HG03045 (cell line): ENCODE measurements at regions not wholly inside any gene's neighbourhood (a gene's known extent, or its start where the extent isn't known, plus 50 kb on each side); places are given as distances from the start of the nearest gene placed in this dataset.
"Not testable (repeated sequence)": the region's sequence is repeated elsewhere in the genome, so short reads cannot be mapped to it uniquely, and the experiment has no call there.

ENCODE experiments used
- ATAC-seq: cut with Tn5 transposase; IDR thresholded peaks from one replicate; pipeline ENCODE4 v1.9.1; 2021; ENCODE audit warnings: mild to moderate bottlenecking, moderate library complexity; ENCODE audit not compliant: unreplicated experiment

DNA sequence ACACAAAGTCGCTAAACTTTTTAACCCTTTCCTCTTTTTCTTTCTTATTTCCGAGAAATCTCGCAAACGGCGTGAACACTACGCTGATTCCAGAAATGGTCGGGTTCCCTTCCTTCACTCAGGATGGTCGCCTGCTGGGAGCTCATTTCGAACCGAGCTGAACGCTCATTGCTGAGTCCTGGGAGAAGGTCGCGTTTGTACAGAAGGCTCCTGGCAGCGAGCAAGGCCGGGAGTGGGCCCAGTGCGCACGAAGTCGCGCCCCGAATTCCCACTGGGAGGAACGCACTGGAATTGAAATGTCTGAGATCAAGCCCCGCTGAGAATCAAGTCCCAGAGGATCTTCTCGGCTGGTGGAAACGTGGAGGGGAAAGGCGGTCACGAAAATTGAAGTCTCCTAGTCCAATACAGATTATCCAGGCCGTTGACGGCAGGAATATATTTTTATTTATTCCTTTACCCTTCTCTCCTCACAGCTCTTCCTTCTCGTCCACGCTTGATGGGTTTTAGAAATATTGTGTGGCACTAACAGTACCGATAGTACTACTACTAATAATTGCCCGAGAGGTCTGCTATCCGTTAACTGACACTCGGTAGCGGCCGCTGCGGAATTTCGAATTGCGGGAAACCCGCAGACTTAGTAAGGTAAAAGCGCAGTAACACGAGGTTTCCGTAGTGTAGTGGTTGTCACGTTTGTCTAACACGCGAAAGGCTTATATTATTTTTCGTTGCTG, 207.2 kb upstream of the ZNF184 start:
- no peak for ATAC-seq

DNA sequence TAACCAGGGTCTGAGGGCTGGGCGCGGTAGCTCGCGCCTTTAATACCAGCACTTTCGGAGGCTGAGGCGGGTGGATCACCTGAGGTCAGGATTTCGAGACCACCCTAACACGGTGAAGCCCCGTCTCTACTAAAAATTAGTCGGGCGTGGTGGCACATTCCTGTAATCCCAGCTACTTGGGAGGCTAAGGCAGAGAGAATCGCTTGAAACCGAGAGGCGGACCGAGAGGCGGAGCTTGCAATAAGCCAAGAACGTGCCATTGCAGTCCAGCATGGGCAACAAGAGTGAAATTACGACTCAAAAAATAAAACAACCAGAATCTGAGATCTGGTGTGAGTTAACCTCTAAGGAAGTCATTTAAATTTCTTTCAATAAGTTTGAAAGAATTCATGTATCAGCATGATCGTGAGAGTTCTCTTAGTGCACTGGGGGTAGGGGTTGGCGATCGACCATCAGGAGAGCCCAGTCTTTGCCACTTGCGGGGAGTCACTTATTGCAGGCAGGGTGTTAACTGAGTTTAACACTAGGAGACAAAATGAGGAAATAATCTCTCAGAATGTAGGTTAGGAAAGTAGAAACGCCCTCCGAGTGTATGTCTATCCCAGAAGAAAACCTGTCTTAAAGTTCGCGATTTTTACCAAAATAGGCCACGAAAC, 206.5 kb upstream of the ZNF184 start:
- no peak for ATAC-seq

DNA sequence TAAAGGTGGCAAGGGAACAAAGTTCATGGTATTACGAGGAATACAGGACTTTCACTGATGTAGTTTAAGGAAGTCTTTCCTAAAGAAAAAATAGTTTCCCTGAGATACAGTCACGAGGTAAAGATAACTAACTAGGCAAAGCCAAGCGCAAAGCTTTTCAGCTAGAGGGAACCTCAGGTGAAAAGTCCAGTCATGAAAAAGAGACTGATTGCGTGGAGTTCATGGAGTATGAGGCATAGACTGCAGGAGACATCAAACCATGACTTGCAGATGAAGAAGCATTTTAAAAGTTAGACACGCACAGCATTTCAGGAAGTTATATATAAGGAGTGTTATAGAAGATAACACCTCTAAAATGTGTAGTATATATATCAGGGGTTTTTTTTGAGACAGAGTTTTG, 205.6 kb upstream of the ZNF184 start:
- no peak for ATAC-seq

DNA sequence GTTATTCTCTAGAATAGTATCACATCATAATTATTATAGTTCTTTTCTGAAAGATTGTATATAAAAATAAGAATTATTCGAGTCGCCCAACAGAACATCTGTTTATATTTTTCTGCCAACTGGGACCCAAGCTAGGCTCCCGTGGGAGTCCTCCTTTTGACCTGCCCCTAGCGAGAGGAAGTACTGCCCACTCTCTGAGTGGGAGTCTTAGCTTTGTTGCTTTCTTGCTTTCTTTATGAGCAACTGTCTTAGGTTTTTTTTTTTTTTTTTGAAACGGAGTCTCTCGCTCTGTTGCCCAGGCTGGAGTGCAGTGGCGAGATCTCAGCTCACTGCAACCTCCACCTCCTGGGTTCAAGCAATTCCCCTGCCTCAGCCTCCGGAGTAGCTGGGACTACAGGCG, 202.0 kb upstream of the ZNF184 start:
- ATAC-seq = no peak

DNA sequence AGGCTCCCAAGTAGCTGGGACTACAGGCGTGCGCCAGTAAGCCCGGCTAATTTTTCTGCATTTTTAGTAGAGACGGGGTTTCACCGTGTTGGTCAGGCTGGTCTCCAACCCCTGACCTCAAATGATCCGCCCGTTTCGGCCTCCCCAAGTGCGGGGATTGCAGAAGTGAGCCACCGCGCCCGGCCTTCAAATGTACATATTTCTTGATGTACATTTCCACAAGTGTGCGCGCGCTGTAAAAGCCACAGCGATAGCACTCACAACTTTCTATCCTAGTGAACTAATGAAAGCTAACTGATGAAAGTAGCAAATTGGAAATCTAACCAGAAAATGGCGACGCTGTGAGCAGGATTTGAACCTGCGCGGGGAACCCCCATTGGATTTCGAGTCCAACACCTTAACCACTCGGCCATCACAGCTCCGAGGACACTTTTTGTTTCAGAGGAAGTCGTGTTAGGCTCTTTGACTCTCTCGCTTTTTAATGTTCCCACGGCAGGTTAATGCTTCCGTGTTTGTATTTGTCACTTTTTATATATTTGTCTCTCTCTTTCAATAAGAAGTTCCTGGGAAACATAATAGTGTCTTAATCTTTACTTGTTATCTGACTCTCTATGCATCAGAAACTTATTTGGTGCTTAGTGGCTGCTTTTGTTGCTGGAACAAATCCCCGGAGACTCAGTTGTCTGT, 199.4 kb upstream of the ZNF184 start:
- ATAC-seq = no peak

DNA sequence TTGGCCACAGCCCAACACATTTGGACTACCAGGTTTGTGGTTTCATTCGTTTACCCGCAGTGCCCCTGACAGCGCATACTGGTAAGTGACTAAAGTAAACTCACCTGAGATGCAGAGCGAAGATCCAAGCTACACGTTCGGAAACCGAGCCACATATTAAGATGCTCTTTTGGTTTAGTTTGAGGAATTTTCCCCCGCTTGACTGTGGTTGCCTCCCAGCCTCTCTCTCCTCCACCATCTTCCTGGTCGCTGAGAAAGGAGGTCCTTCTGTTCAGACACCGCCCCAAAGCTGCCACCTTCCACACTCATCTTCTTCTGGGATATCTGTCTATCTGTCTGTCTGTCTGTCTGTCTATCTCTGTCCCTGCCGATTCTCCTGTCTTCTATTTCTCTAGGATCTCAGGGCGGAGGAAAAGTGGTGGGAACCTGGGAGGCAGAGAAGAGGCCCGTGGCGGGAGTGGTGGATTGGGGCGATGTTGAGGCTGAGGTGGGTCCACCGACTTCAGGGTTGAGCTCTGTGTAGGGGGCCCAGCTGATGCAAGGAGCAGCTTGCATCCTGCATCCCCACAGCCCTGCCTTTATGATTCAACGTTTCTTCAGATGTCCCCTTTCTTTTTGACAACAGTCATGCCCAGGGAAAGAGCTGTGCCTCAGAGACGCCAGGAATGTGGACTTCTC, 196.9 kb upstream of the ZNF184 start:
- ATAC-seq = no peak

DNA sequence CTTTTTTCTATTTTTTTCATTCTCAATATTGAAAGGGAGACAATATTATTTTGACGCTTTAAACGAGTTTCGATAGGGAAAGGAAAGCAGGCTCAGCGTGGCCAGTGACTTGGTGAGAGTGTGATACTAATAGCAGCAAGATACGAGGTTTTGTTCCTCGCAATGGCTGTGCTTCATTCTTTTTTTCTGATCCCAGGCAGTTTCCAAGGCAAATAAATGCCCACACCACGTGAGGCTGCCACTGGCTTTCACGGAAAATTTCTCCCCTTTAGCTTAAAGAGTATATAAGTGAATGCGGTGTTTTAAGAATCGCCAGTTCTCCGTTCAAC, 196.4 kb upstream of the ZNF184 start:
- ATAC-seq = no peak

DNA sequence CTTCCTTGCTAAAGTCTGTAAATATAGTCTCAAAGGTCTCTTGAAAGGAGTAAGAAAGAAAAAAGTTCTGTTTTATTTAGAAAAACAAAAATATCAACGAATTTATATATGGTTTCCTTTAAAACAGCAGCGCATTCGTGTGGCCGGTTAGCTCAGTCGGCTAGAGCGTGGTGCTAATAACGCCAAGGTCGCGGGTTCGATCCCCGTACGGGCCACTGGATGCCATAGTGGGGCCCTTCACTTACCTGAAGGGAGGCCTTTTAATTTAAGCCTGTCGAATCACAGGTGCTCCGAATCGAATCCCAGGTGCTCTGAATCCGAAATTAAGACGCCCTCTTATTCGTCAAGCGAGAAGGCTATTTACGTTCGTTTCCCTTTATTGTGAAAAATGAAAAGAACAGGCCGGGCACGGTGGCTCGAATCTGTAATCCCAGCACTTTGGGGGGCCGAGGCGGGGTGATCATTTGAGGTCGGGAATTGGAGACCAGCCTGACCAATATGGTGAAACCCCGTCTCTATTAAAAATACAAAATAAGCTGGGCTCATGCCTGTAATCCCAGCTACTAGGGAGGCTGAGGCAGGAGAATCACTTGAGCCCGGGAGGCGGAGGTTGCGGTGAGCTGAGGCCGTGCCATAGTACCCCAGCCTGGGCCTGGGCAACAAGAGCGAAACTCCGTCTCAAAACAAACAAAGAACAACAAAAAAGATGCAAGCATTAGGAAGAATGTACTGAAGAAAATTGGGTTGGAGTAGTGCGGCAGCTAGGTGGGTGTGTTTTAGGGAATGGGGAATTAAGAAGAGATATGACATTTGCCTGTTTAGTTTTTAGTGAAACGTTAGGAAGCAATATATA, 195.8 kb upstream of the ZNF184 start:
- ATAC-seq = no peak

DNA sequence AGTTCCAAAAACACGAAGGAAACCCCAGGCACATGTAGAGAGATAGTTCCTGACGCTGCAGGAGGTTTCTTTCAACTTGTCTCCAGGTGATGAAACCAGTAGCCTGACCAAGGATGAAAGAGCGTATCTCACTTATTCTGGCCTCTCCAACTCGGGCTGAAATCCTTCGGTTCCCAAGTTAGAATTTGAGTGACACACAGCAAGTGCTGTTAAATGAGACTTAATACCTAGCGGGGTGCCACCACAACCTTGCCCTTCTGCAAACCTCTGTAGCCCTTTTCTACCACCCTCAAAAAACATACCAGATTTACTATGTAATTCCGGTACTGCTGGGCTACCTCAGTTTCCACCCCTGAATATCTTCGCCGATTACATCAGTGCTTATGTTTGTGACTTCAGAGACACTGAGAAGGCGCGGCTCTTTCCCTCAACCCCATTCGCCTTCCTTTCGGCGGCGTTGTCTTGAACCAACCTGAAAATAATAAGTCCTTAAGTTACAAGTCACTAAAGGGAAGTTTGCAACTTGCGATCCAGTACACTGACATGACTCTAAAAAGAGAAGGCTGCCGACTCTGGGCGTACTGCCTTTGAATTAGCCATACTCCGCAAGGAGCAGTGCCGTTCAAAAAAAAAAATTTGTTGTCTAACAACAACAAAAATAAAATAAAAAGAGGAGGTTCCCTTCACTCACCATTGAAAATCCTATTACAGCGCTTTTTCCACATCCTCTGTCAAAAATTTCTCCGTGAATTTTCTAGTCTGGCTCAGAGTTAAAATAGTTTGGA, 194.9 kb upstream of the ZNF184 start:
- ATAC-seq = no peak

DNA sequence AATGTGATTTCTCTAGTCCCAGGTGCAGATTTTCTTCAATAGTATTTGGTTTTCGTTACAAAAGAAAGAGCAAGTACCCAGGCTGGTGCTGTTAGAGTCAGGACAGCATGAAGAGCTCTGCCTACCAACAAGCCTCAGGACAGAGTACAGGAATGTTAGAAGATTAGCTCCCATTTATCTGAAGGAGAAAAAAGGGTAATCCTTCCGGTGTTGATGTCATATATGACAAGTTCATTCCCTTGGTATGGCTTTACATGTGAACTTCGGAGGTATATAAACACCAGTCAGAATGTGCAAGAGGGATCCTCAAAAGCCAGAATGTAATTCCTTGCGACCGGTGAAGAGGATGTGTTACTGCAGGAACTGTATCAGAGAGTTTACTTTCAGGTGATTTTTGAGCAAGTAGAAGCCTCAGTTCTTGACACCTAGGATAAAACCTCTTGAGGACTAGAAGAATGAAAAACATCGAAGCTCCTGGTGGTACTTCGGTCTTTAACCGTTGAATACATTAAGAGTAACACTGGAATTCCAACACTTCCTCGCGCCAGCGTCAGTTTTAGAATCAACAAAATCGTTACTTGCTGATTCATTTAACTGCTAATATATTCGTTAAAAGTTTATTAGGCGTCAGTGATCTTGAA, 194.2 kb upstream of the ZNF184 start:
- ATAC-seq = no peak

DNA sequence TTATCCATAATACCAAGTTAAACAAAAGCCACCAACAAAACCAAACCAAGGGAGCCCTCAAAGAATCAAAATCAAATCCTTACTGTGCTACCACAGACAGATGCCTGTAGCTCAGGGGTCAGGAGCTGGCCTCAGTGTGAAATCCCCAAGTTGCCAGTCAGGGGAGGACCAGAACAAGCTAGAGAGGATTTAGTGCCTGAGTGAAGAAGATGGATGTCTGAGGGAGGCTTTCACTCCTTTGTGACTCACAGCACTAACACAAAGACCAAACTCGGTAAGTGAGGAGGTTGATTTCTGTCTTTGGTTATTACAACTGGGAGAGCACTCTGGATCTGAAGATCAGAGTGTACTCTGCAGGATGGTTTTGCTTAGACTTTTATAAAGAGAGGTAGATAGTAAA, 189.9 kb upstream of the ZNF184 start:
- no peak for ATAC-seq

DNA sequence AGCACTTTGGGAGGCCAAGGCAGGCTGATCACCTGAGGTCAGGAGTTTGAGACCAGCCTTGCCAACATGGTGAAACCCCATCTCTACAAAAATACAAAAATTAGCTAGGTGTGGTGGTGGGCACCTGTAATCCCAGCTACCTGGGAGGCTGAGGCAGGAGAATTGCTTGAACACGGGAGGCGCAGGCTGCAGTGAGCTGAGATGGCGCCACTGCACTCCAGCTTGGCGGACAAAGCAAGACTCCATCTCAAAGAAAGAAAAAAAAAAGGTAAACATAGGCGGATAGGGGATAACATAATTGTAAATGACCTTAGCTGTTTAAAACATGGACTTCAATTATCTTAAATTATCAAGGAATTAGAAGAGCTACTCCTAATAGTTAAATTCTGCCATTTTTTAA, 189.3 kb upstream of the ZNF184 start:
- not testable (repeated sequence) for ATAC-seq

DNA sequence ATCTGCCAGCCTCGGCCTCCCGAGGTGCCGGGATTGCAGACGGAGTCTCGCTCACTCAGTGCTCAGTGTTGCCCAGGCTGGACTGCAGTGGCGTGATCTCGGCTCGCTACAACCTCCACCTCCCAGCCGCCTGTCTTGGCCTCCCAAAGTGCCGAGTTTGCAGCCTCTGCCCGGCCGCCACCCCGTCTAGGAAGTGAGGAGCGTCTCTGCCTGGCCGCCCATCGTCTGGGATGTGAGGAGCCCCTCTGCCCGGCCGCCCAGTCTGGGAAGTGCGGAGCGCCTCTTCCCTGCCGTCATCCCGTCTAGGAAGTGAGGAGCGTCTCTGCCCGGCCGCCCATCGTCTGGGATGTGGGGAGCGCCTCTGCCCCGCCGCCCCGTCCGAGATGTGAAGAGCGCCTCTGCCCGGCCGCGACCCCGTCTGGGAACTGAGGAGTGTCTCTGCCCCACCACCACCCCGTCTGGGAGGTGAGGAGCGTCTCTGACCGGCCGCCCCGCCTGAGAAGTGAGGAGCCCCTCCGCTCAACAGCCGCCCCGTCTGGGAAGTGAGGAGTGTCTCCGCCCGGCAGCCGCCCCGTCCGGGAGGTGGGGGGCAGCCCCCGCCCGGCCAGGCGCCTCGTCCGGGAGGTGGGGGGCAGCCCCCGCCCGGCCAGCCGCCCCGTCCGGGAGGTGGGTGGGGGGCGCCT, 180.4 kb upstream of the ZNF184 start:
- ATAC-seq = not testable (repeated sequence)

DNA sequence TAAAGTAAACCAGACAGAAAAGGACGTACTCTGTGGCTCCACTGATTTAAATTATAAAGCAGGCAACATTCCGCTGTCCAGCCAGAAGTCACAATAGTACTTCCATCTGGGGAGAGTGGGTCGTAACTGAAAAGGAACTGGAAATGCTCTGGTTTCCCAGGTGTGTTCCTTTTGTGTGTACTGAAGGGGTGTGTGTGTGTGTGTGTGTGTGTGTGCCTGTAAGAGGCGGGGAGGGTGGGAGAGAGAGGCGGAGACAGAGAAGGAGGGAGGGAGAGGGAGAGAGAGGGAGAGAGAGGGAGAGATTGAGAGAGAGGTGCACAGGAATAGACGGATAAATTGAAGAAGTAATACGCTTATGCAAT, 178.4 kb upstream of the ZNF184 start:
- no peak for ATAC-seq

DNA sequence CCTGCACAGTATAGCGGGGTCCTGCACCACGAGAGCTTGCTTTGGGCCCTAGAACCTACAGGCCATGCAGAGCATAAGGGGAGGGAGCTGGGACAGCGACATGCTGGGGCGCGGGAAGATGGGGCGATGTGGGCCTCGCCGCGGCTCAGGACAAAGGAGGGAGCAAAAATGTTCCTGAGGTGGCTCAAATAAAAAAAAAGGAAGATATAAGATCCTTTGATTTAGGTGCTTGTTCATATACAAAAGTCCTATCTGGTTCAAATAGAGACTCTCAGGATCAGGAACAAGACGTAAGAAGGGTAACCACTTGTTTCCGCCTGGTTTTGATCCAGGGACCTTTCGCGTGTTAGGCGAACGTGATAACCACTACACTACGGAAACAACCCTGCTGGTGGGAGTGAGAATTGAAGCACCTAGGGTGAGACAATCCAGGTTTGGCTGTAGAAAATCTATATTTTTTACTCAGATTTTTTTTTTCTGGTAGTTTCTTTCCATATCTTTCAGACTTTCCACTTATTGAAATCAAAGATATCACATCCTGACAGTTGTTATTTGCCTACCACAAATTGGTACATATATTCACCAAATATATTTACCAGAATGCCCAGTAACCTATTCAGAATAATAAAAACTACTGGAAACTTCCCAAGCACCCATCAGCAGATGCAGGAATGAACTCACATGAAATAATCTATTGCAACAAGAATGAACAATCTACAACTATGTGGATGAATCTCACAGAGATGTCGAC, 177.9 kb upstream of the ZNF184 start:
- ATAC-seq = no peak

DNA sequence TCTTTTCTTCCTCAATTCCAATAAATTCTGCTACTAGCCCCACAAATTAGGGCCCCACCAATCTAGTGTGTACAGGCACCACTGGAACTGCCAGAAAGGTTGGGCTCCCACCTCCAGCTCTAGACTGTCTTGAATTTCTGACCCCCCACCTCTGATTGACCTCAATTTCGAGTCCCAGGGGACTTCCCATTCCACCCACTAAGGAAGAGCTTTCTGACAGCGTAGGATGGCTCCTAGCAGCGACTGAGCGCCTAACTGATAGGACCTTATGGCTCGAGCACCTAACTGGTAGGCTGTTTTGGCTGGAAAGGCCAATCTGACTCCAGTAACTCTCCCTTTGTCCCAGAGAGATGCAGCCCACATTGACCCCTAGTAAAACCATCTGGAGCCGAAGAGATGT, 171.6 kb upstream of the ZNF184 start:
- no peak for ATAC-seq

DNA sequence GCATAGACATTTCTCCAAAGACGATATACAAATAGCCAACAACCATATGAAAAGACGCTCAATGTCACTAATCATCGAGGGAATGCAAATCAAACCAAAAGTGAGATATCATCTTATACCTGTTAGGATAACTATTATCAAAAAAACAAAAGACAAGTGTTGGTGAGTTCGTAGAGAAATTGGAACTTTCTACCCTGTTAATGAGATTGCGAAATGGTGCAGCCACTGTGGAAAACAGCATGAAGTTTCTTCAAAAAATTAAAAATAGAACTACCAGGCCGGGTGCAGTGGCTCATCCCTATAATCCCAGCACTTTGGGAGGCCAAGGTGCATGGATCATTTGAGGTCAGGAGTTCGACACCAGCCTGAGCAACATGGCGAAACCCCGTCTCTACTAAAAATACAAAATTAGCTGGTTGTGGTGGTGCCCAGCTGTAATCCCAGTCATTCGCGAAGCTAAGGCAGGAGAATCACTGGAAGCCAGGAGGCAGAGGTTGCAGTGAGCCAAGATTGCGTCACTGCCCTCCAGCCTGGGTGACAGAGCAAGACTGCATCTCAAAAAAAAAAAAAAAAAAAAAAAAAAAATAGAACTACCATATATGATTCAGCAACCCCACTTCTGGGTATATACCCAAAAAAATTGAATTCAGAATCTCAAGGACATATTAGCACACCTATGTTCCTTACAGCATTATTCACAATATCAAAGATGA, 170.0 kb upstream of the ZNF184 start:
- no peak for ATAC-seq

DNA sequence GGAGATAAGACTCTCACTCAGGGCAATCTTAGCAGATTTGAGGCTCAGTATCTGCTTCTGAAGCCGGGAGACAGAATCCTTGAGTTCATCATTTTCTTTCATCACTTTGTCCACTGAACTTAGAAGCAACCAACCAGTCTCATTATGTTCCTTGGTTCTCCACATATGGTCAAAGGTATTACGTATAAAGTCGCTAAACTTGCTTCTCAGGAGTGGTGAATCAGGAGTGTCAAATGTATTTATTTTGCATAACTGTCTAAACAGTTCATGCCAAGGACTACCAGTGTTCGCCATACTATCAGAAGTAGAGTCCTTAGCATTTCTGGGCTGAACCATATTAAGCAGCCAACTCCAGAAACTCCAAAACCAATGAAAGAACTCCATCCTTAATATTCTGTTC, 163.0 kb upstream of the ZNF184 start:
- ATAC-seq = not testable (repeated sequence)
